Medulla oblongata (tissue), 1 donor: ENCODE measurements at regions not wholly inside any gene's neighbourhood (a gene's known extent, or its start where the extent isn't known, plus 50 kb on each side); places are given as distances from the start of the nearest gene placed in this dataset.
"Not testable (repeated sequence)": the region's sequence is repeated elsewhere in the genome, so short reads cannot be mapped to it uniquely, and the experiment has no call there.

ENCODE experiments used
- DNase-seq: peaks from one replicate; pipeline ENCODE4 v3.0.0-alpha.2; 2015; ENCODE audit errors: extremely low spot score

DNA sequence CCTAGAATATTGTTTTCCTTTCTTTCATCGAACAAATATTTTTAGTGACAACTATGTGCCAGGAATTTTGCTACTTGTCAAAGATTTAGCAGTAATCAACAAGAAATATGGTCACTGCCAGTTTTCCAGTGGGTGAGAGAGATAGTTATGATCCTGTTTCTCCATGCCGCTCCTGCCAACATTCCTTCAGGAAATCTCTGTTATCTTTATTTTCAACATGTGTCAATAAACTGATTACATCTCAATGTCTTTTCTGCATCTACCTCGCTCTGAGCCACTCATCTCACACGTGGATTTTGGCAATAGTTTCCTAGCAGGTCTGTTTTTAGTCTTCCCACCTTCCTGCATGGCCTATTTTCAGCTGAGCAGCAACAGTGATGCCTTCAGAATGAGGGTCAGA is 650.0 kb upstream of the STXBP6 start:
- no peak for DNase-seq

DNA sequence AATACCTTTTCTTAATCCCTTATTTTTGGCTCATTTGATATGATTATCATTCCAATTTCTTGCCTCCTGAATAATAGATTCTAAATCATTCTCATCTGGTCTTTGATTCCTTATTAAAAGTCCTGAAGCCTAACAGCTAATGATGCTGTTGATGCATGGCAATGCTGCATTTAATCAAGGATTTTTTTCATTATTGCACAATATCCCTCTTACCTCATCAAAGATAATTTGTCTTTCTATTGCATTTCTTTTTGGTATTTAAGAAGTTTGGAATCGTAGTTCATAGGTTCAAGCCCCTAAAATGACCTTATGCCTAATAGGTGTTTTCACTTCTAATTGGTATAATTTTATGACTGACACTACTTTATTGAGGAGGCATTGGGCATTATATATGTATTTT is 648.2 kb upstream of the STXBP6 start:
- no peak for DNase-seq

DNA sequence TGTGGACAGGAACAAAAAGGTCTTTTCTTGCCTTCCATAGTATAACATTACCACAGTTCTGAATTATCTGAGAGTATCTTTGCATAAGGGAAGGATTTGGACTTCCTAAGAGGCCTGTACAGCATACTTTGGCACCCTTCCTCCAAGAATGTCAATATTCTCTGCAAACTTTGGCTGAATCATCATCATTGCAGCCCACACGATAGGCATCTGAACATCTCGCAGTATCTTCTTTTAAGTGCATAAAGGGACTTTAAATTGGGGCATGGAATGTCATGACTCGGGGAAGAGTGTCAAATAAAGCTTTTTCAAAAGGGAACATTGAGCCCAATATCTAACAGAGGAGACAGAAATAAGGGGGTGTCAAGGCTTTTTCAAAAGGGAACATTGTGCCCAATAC is 646.2 kb upstream of the STXBP6 start:
- no peak for DNase-seq

DNA sequence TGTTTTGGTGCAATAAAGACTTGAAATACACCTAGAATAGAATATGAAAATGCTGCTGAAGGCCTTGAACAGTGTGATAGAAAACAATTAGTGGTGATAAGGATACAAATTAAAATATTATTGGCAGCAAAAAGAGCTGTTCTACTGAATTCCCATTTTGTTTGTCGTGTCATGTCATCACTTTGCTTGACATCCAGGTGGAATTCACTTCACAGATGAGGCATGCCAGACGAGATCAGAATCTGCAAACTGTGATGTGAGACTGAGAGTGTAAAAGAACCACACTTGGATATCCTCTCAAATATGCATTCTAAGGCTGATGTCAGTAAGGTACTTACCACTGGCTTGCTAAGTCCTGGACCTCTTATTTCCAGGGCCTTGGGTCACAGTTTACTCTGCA is 635.1 kb upstream of the STXBP6 start:
- DNase-seq = no peak

DNA sequence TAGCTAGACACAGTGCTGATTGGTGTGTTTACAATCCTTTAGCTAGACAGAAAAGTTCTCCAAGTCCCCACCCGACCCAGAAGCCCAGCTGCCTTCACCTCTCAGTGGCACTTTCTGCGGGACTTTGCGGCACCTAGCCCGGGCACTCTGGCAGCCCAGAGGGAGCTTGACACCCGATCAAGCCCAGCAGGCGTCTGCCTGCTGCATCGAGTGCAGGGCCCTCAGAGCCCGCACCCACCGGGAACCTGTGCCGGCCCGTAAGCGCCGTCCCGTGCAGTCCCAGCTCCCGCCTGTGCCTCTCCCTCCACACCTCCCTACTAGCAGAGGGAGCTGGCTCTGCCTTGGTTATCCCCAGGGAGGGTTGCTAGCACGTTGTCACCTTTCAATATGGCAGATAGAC is 631.0 kb upstream of the STXBP6 start:
- no peak for DNase-seq

DNA sequence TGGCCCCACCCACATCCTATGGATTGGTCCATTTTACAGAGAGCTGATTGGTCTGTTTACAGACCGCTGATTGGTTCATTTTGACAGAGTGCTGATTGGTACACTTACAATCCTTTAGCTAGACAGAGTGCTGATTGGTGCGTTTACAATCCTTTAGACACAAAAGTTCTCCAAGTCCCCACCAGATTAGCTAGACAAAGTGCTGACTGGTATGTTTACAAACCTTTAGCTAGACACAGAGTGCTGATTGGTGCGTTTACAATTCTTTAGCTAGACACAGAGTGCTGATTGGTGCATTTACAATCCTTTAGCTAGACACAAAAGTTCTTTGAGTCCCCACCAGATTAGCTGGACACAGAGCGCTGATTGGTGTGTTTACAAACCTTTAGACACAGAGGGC is 630.6 kb upstream of the STXBP6 start:
- DNase-seq = not testable (repeated sequence)

DNA sequence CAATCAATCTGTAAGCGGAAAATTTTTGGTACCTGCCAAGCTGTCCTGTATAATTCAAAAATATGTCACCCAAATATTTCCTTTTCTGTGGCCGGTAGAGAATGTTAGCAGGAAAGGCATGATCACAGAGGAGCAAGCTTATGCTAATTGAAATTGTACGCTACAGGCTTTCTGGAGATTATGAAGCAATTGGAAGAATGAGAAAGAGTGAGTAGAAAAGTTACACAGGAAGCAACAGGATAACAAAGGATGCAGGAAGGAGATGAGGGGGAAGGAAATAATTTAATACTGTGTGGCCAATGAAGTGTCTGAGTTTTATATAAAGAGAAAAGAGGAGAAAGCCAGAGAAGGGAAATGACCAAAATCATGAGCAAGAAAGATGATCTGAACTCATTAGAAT is 627.2 kb upstream of the STXBP6 start:
- no peak for DNase-seq

DNA sequence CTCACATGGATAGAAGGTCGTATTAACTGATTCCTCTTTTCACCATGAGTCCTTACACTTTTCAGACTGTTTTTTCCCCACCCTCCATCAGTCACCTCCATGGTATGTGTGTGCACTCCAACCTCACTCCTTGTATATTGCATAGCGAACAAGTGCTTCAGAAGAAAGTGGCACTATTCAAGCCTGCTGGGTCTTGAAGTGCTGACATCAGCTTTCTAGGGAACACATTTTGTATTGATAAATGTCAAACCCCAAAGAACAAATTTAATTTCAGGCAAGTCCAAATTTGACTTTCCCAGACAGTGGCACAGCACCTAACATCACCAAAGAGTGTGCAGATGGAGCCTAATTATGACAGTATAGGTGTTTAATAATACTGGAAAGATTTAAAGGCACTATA is 617.4 kb upstream of the STXBP6 start:
- DNase-seq = no peak

DNA sequence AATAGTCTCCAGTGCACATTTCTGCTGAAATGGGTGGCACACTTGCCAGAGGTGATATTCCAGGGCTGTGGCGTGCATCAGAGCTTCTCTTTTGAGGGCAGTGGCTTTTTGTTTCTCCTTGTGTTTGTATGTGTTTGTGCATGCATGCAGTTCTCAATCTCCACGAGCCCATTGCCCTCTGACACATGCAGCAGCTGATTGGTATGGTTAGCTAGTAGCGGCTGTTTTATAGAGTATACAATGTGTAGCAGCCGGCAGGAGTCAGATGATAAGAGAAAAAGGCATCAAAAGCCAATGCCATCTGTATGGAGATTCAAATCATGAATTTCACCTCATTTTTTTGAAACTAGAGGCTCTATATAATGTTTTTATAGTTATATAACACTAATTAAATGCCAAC is 616.9 kb upstream of the STXBP6 start:
- no peak for DNase-seq

DNA sequence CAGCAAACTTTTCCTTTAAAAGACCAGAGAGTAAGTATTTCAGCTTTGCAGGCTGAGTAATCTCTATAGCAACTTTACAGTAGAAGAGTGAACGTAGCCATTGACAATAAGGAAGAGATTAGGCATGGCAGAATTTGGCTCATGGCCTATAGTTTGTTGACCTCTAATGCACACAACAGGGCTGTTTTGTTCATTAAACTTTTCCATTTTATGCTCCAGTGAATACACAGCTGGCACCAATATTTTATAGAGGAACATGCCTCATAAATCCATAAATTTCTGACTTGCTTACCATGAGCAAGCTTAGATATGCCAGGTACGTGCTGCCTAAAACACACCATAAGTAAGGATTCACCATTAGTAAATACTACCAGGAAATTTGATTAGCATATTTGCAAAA is 609.0 kb upstream of the STXBP6 start:
- DNase-seq = no peak

DNA sequence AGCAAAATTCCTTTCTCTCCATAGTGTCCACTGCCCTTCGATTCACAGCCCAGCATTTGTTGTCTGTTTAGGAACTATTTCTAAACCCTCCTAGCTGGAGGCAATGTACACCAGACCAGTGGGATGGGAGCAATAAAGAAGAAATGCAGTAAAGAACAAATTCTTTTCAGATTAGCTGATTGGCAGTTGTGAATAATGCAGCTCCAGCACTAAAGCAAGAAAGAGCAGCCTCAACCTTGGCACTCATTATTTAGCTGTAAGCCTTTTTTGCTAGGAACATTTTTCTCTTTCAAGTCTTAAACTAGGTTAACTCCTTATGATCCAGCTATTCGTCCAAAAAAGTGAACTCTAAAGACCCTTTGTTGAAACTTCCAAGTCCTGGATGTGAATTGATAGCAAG is 580.5 kb upstream of the STXBP6 start:
- no peak for DNase-seq

DNA sequence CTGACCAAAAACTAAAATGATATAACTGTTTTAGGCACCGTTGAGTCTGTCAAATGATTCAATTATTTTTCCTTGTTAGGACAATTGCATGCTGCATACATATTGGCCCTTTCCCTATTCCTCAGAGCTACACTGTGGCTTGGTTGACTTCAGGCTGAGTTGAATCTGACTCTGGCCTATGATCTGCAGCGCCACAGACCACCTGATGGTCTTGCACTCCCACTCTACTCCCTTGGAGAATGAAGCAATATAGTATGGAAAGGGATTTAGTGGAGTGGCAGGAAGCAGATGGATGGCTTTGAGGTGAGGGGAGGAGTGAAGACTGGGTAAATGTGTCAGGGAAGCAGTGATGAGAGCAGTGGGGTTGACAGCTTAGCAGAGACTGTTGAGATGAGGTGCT is 579.0 kb upstream of the STXBP6 start:
- no peak for DNase-seq

DNA sequence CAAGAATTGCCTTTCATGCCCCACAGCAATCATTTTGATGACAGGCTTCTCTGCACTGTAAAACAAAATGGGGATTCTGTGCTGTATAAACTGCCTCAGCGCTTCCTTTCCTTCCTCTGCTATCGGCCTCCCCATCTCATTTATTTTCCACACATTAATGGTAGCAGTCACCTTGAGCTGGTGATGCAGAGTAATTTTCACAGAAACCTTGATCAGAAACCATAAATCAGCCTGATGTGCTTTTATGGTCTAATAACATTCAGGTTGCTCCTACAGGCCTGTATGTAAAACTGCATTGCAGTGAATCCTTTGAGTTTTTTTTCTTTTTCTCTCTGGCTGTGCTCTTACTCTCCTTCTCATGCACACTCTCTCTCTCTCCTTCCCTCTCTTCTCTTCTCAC is 578.4 kb upstream of the STXBP6 start:
- DNase-seq = no peak

DNA sequence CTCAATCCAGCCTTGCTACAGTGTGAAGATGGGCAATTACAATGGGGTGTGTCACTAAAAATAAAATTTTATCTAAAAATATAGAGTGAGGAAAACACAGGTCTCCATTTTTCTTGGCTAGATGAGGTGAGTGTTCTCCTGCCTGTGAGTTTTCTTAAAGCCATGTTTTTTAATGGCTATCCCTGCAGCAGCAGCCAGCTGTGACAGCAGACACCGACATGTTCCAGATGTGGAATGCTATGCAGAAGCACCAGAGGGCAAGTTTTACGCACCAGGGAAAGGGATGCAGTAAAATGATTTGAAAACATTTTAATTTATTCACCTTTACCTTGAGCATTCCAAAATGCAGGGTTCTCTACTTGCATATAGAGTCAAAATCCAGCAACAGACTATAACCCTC is 577.0 kb upstream of the STXBP6 start:
- DNase-seq = no peak

DNA sequence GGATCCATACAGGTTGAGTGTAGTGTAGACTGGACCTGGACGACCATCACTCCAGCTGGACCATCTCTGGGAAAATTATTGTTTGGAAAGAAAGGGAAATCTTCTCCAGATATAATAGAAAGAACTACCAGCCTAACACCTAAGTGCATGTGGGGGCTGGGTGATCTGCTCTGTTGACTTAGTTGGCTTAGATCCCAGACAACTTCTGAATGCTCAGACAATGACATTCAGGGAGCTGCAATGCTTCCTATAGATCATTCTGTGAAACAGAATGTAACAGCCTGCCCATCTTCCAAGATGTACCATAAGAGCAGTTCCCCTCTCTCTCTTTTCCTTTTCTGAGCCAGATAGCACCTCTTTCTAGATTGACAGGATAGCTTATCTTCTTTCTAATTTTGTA is 572.8 kb upstream of the STXBP6 start:
- no peak for DNase-seq

DNA sequence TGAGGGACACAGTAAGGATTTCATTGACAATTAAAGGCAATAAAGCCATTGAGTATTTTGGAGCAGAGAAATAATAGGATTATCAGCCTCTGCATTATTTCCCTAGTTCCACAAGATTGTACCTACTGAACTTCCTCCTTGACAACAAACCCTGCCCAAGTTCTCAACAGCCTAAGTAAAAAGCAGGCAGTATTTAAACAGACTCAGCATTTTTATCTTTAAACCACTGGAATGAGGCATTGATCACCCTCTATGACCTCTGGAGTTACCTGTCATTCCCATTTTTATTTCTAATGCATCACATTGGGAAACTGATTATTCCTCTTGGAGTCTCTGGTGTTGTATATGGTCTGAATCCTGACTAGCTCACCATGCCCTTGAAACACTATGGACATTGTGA is 570.6 kb upstream of the STXBP6 start:
- no peak for DNase-seq

DNA sequence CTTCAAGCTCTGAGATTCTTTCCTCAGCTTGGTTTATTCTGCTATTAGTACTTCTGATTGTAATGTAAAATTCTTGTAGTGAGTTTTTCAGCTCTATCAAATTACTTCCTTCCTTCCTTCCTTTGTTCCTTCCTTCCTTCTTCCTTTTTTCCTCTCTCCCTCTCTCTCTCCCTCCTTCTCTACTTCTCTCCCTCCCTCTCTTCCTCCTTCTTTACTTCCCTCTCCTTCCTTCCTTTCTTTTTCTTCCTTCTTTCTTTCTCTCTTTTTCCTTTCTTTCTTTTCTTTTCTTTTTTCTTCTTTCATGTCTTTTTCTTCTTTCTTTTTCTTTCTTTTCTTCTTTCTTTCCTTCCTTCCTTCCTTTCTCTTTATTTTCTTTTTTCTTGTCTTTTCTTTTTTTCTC is 565.2 kb upstream of the STXBP6 start:
- DNase-seq = no peak

DNA sequence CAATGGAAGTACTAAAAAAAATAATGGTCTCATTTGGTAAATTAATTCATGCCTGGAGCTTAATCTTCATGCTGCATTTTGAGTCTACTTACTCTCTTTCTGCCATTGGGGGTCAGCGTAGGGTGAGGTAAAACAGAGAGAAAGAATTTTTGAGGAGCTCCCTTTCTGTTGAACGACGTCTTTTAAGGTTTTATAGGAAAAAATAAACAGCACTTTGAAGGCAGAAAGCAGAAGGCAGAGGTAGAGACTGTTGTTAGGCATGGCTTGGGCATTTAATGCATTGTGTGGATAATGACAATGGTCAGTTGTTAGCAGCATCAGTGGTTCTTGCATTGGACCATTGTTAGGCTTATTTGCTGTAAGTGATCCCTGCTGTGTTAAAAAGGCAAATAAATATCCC is 557.2 kb upstream of the STXBP6 start:
- peak; percentile 65 for DNase-seq

DNA sequence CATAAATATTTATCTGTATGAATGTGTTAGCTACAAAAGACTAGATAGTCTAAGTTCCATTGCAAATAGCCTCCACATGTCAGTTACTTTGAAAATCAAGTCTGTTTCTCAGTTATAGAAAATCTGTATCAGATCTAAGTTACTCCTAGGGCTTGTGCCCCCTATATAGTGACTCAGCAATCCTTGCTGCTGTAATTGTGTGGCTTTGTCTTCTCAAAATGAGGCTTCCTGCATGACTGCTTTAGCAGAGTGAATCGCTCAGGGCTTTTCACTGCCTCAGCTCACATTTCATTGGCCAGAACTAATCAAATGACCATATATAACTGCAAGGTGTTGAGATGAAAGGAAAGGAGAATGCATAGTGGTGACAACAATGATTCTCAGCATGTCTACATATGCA is 552.2 kb upstream of the STXBP6 start:
- DNase-seq = no peak

DNA sequence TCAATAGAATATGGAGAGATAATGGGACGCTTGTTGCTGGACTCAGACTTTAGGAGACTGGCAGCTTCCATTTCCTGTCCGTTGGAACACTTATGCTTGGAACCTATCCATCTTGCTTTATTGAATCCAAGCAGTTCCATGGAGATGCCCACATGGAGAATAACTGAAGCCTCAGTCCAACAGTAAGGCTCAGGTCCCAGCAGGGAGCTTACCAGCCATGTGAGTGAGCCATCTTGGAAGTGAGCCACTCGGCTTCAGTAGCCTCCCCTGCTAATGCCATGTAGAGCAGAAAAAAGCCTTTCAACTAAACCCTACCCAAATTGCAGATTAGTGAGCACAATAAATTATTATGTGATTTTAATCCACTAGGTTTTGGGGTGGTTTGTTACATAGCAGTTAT is 538.8 kb upstream of the STXBP6 start:
- peak; percentile 19 for DNase-seq

DNA sequence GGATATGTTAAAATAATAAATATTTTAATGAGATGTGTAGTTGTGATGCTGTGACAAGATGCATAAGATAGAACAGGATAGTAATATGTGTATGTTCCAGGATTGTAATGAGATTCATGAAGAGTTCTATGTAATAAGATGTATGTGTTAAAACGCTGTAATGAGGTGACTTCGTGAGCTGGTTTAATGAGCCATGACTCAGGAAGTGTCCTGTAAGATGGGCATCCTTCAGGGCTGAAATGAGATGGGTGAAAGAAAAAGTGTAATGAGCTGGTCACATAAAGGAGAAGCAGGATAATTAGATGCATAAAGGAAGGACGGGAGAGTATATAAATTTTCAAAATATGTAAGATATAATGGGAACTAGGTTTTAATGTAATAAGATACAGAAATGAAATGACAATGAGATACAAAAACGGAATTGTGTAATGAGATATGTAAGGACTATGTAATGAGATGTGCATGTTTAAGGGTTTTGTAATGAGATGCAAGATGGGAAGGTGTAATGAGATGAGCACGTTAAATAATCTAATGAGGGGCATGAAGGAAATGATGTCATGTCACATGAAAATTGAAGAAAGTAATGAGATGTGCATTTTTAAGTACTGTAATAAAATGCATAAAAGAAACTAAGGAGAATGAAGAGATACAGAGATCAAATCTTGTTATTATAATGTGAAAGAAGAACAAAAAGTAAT is 524.8 kb upstream of the STXBP6 start:
- no peak for DNase-seq

DNA sequence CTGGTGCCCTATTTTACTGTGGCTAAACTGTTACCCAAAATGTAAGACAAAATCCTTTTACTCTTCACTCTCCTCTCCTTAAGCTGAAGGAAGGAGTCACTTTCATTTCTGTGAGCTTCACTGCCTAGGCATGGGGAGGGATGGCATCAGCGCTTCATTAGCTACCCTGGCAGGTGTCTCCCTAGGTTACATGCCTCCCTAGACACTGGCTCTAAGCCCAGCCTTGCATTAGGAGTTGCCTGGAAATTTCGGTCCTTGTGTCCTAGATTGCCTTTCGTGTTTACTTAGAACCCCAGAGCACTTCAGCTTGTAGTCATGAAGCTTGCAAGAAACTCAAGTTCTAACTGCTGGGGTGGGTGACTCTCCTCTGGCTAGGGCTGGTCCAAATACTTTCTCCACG is 520.5 kb upstream of the STXBP6 start:
- DNase-seq = peak; percentile 18

DNA sequence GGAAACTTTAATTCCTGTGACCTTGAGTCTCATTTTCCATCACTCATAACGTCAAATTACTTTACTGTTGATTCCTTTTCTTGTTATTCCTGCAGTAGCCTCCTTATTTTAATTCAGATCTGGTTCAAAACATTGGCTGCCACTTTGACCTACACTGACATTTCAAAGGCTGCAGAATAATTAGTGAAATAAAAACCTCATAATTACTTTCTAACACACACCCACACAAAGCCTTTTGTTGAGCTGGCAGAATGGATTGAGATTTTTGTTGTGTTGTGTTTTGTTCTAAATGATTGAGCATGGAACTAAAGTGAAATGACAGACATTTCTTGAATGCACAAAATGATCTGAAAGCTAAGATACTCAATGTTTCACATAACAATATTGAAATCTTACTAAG is 507.5 kb upstream of the STXBP6 start:
- no peak for DNase-seq

DNA sequence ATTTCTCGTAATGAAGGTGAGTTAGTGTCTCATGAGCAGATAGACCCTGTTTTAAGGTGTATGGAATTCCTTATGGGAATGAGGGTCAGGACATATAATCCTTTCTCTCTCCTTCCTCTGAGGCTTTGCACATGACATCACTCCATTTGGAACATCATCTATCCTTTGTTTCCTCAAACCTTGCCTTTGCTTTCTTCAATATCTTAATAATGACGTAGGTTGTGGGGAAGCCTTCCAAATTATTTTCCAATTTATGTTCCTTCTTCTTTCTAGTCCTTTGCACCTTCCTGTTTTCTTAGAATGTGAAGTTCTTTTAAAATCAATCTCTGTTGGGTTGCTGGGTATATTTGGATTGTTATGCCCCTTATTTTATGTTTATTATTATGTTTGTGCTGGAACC is 502.9 kb upstream of the STXBP6 start:
- no peak for DNase-seq

DNA sequence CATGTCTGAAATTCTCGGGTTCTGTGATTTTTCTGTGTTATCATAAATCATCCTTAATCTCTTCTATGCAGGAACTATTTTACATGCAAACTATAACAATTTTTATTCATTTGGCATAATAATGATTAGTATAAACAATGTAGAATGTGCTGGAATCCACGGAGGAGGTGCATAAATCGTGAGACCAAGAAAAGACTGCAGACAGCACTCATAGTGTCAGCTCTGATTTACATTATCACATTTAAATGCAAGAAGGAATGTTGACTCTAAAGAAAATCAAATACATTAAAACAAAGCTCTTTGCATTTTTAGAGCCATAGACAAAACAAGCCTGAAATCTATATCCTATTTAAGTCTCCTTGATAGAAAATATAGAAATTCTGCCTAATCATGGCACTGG is 501.7 kb upstream of the STXBP6 start:
- no peak for DNase-seq
